ENCODE measurements at regions not wholly inside any gene's neighbourhood (a gene's known extent, or its start where the extent isn't known, plus 50 kb on each side); places are given as distances from the start of the nearest gene placed in this dataset.

DNA sequence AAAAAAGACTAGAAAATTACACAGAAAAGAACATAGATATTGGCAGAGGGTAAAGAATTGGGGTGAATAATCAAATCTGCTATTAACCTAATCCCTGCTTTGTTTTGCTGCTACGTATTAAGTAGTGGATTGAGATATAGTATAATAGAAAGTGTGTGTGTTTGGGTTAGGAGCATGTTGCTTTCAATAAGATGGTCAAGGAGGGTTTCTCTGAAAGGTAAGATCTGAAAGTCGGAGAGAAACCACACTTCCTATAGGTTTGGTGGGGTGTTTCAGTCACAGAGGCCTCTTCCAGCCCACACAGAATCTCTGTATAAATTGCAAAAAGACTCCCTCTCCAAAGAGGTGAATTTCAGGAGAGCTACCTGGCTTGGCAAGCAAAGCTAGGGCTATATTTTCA lies 345.7 kb upstream of the SATB1 start:
- Histone ChIP-seq H3K4me2 (ENCODE audit: low read length) (no peak overlapping the region), H4K20me1 (ENCODE audit: insufficient read depth, low read length) (no peaks in the 10 kb centered on the region), H3K9me2 (ENCODE audit: low read depth, low read length) (no peaks in the 10 kb centered on the region), H3K36me3 (ENCODE audit: insufficient read depth, low read length) (no peaks in the 10 kb centered on the region), H2AFZ (ENCODE audit: low read length) (no peak overlapping the region), H3K4me3 (ENCODE audit: low read depth, low read length, poor library complexity, severe bottlenecking) (no peak overlapping the region), H3K9ac (ENCODE audit: low read length) (no peak overlapping the region), H3K4me1 (ENCODE audit: insufficient read depth, low read length, severe bottlenecking) (no peaks in the 10 kb centered on the region), H3K79me2 (ENCODE audit: insufficient read depth, low read length) (no peaks in the 10 kb centered on the region), H3K27me3 (ENCODE audit: insufficient read depth, low read length) (no peaks in the 10 kb centered on the region), H3F3A (ENCODE audit: insufficient read depth, low read length) (no peaks in the 10 kb centered on the region), H3K9me3 (ENCODE audit: low read length) (no peaks in the 10 kb centered on the region), H3K27ac (ENCODE audit: low read depth, low read length, poor library complexity, severe bottlenecking) (no peak overlapping the region)
- no peak for TF ChIP-seq EZH2 (IDR thresholded peaks at IDR 0.05; ENCODE audit: borderline replicate concordance, low read length)
- TF ChIP-seq, protein P1, sequence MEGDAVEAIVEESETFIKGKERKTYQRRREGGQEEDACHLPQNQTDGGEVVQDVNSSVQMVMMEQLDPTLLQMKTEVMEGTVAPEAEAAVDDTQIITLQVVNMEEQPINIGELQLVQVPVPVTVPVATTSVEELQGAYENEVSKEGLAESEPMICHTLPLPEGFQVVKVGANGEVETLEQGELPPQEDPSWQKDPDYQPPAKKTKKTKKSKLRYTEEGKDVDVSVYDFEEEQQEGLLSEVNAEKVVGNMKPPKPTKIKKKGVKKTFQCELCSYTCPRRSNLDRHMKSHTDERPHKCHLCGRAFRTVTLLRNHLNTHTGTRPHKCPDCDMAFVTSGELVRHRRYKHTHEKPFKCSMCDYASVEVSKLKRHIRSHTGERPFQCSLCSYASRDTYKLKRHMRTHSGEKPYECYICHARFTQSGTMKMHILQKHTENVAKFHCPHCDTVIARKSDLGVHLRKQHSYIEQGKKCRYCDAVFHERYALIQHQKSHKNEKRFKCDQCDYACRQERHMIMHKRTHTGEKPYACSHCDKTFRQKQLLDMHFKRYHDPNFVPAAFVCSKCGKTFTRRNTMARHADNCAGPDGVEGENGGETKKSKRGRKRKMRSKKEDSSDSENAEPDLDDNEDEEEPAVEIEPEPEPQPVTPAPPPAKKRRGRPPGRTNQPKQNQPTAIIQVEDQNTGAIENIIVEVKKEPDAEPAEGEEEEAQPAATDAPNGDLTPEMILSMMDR (IDR thresholded peaks at IDR 0.05; ENCODE audit: low read length): no peak

DNA sequence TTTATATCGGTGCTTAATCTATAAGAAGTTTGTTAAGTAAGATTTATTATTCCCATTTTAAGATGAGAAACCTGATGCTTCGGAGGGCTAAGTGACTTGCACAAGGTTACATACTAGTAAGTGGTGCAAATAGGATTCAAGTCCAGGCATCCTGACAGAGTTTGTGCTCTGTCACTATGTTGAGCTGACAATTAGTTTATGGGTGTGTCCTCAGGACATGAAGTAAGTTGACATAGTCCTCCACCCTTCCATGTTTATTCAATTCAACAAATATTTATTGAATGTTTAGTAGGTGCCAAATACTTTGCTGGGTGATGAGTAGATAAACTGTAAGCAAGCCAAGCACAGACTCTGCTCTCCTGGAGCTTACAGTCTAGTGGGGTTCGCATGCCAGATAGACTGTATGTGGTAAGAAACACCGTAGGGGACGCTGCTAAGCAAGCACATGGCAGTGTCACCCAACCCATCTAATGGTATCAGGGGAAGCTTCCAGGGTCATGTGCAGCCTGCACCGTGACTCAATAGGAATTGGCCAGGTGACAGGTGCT lies 342.7 kb upstream of the SATB1 start:
- H3K9me3 ChIP-seq (ENCODE audit: low read length): no peaks in the 10 kb centered on the region
- no peak overlapping the region for H3K27ac ChIP-seq (ENCODE audit: low read depth, low read length, poor library complexity, severe bottlenecking)
- no peak overlapping the region for H3K9ac ChIP-seq (ENCODE audit: low read length)
- no peak overlapping the region for H3K4me2 ChIP-seq (ENCODE audit: low read length)
- no peaks in the 10 kb centered on the region for H3F3A ChIP-seq (ENCODE audit: insufficient read depth, low read length)
- no peaks in the 10 kb centered on the region for H3K79me2 ChIP-seq (ENCODE audit: insufficient read depth, low read length)
- TF ChIP-seq, protein P1 (IDR thresholded peaks at IDR 0.05; ENCODE audit: low read length): no peak
- no peak for TF ChIP-seq EZH2 (IDR thresholded peaks at IDR 0.05; ENCODE audit: borderline replicate concordance, low read length)
- no peak overlapping the region for H2AFZ ChIP-seq (ENCODE audit: low read length)
- no peaks in the 10 kb centered on the region for H4K20me1 ChIP-seq (ENCODE audit: insufficient read depth, low read length)
- no peak overlapping the region for H3K4me3 ChIP-seq (ENCODE audit: low read depth, low read length, poor library complexity, severe bottlenecking)
- no peaks in the 10 kb centered on the region for H3K4me1 ChIP-seq (ENCODE audit: insufficient read depth, low read length, severe bottlenecking)
- H3K9me2 ChIP-seq (ENCODE audit: low read depth, low read length): no peaks in the 10 kb centered on the region
- H3K36me3 ChIP-seq (ENCODE audit: insufficient read depth, low read length): no peaks in the 10 kb centered on the region
- no peaks in the 10 kb centered on the region for H3K27me3 ChIP-seq (ENCODE audit: insufficient read depth, low read length)

DNA sequence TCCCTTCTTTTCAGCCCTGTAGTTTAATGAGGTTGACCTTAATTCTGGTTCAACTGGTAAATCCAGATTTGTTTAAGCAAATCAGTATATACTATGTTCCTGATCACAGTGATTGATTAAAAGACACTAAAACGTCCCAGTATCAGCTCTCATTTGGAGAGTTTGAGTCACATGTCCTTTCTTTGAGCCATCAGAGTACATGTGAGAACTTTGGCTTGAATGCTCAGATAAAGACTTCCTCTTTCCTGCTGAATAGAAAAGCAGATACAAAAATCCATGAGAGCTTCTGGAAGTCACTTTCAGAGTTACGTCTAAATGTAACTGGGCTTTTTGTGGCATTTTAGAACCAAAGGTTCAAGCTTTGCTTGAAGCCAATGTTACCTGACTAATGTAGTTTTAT lies 341.8 kb upstream of the SATB1 start:
- no peaks in the 10 kb centered on the region for H3K36me3 ChIP-seq (ENCODE audit: insufficient read depth, low read length)
- no peaks in the 10 kb centered on the region for H3K27me3 ChIP-seq (ENCODE audit: insufficient read depth, low read length)
- H4K20me1 ChIP-seq (ENCODE audit: insufficient read depth, low read length): no peaks in the 10 kb centered on the region
- TF ChIP-seq, protein P1 (IDR thresholded peaks at IDR 0.05; ENCODE audit: low read length): no peak
- TF ChIP-seq EZH2 (IDR thresholded peaks at IDR 0.05; ENCODE audit: borderline replicate concordance, low read length): no peak
- H3K9me3 ChIP-seq (ENCODE audit: low read length): no peaks in the 10 kb centered on the region
- H3K4me3 ChIP-seq (ENCODE audit: low read depth, low read length, poor library complexity, severe bottlenecking): no peak overlapping the region
- H3K27ac ChIP-seq (ENCODE audit: low read depth, low read length, poor library complexity, severe bottlenecking): no peak overlapping the region
- H3F3A ChIP-seq (ENCODE audit: insufficient read depth, low read length): no peaks in the 10 kb centered on the region
- no peaks in the 10 kb centered on the region for H3K9me2 ChIP-seq (ENCODE audit: low read depth, low read length)
- no peak overlapping the region for H2AFZ ChIP-seq (ENCODE audit: low read length)
- H3K4me1 ChIP-seq (ENCODE audit: insufficient read depth, low read length, severe bottlenecking): no peaks in the 10 kb centered on the region
- no peak overlapping the region for H3K9ac ChIP-seq (ENCODE audit: low read length)
- H3K4me2 ChIP-seq (ENCODE audit: low read length): no peak overlapping the region
- no peaks in the 10 kb centered on the region for H3K79me2 ChIP-seq (ENCODE audit: insufficient read depth, low read length)
